ENCODE measurements at regions not wholly inside any gene's neighbourhood (a gene's known extent, or its start where the extent isn't known, plus 50 kb on each side); places are given as distances from the start of the nearest gene placed in this dataset.
"Not testable (repeated sequence)": the region's sequence is repeated elsewhere in the genome, so short reads cannot be mapped to it uniquely, and the experiment has no call there.

- WGBS, result 61% methylated on average over 8 of the region's 8 CpGs
- TF ChIP-seq, protein P1, sequence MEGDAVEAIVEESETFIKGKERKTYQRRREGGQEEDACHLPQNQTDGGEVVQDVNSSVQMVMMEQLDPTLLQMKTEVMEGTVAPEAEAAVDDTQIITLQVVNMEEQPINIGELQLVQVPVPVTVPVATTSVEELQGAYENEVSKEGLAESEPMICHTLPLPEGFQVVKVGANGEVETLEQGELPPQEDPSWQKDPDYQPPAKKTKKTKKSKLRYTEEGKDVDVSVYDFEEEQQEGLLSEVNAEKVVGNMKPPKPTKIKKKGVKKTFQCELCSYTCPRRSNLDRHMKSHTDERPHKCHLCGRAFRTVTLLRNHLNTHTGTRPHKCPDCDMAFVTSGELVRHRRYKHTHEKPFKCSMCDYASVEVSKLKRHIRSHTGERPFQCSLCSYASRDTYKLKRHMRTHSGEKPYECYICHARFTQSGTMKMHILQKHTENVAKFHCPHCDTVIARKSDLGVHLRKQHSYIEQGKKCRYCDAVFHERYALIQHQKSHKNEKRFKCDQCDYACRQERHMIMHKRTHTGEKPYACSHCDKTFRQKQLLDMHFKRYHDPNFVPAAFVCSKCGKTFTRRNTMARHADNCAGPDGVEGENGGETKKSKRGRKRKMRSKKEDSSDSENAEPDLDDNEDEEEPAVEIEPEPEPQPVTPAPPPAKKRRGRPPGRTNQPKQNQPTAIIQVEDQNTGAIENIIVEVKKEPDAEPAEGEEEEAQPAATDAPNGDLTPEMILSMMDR (IDR thresholded peaks at IDR 0.05), result no peak
- no peak for TF ChIP-seq POLR2A (IDR thresholded peaks at IDR 0.05; ENCODE audit: low read depth)
- TF ChIP-seq EP300 (IDR thresholded peaks at IDR 0.05), result no peak
- no peak for TF ChIP-seq POLR2AphosphoS5 (IDR thresholded peaks at IDR 0.05)
- intact Hi-C loops (cut with DNase I), result loop anchor here (5.0 kb wide), 2 partner anchors 53 to 233 kb away; no protein-coding TSS in a partner anchor
Measured at GRCh38 chr15:31203999-31204398, 102.5 kb upstream of the TRPM1 start.

GRCh38 chr15:31206386-31207181 is 105.1 kb upstream of the TRPM1 start:
- H3K4me1 ChIP-seq, result peaks cover 0 to 13% (median 2%) of the 10 kb centered on the region in 4 donors
- intact Hi-C loops (cut with DNase I), result no loop called here
- 83% methylated on average over 12 of the region's 14 CpGs for WGBS
- TF ChIP-seq, protein P1 (IDR thresholded peaks at IDR 0.05), result peak in 2 of 3 experiments; percentile 13 to 27
- TF ChIP-seq POLR2A (IDR thresholded peaks at IDR 0.05; ENCODE audit: low read depth), result no peak
- no peak for TF ChIP-seq EP300 (IDR thresholded peaks at IDR 0.05)
- no peaks in the 10 kb centered on the region for H3K36me3 ChIP-seq
- H3K27ac ChIP-seq (replicated peaks in 1 of 4), result no peak overlapping the region
- DNase-seq (ENCODE audit: extremely low spot score), result peak; percentile 83
- H3K27me3 ChIP-seq, result no peaks in the 10 kb centered on the region
- H3K9me3 ChIP-seq, result peaks cover 0 to 4% (median 2%) of the 10 kb centered on the region in 4 donors
- no peak overlapping the region for H3K4me3 ChIP-seq

More at GRCh38 chr15:31203999-31204398, 102.5 kb upstream of the TRPM1 start:
- Histone ChIP-seq H3K4me1 (peaks cover 0 to 21% (median 14%) of the 10 kb centered on the region in 4 donors), H3K9me3 (no peaks in the 10 kb centered on the region), H3K27me3 (no peaks in the 10 kb centered on the region), H3K36me3 (no peaks in the 10 kb centered on the region), H3K4me3 (no peak overlapping the region), H3K27ac (replicated peaks in 1 of 4) (no peak overlapping the region)
- DNase-seq (ENCODE audit: extremely low spot score), result no peak

- Histone ChIP-seq H3K27ac (replicated peaks in 1 of 4) (no peak overlapping the region), H3K4me1 (peaks cover 5 to 19% (median 9%) of the 10 kb centered on the region in 4 donors), H3K9me3 (peaks cover 0 to 4% (median 2%) of the 10 kb centered on the region in 4 donors), H3K27me3 (no peaks in the 10 kb centered on the region), H3K4me3 (no peak overlapping the region), H3K36me3 (no peaks in the 10 kb centered on the region)
- DNase-seq (ENCODE audit: extremely low spot score), result no peak
- intact Hi-C loops (cut with DNase I), result no loop called here
- TF ChIP-seq, protein P1 (IDR thresholded peaks at IDR 0.05), result no peak
- TF ChIP-seq POLR2AphosphoS5 (IDR thresholded peaks at IDR 0.05), result no peak
- TF ChIP-seq EP300 (IDR thresholded peaks at IDR 0.05), result no peak
- no peak for TF ChIP-seq POLR2A (IDR thresholded peaks at IDR 0.05; ENCODE audit: low read depth)
- 100% methylated on average over 2 of the region's 2 CpGs for WGBS
Measured at GRCh38 chr15:31207246-31207645, 105.7 kb upstream of the TRPM1 start.

GRCh38 chr15:31207861-31208260 is 106.3 kb upstream of the TRPM1 start:
- H3K27ac ChIP-seq (replicated peaks in 1 of 4); H3K9me3 ChIP-seq; H3K27me3 ChIP-seq; DNase-seq (ENCODE audit: extremely low spot score); H3K36me3 ChIP-seq; intact Hi-C loops (cut with DNase I); H3K4me3 ChIP-seq: not testable (repeated sequence)
- 100% methylated on average over 1 of the region's 1 CpG for whole genome bisulfite sequencing
- H3K4me1 ChIP-seq, result peaks cover 8 to 25% (median 15%) of the 10 kb centered on the region in 4 donors

DNA sequence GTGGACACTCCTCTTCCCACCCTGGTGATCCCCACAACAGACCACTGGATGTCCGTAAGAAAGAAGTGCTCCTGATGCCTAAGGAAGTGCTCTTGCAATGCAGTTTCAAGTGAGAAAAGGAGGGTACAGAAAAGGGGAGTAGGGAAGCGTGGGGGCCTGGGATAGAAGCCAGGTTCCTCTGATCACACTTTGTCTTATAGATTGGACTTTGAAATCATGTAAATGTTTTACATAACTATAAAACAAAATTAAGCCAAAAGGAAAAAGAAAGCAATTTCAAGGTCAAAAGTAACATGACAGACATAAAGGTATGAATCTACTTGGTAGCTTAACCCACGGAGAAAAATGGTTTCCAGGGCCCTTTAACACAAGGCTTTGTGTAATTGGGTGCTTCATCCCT is 107.3 kb upstream of the TRPM1 start:
- Histone ChIP-seq H3K36me3 (no peaks in the 10 kb centered on the region), H3K27ac (replicated peaks in 1 of 4) (no peak overlapping the region), H3K9me3 (peaks cover 0 to 4% (median 2%) of the 10 kb centered on the region in 4 donors), H3K4me3 (no peak overlapping the region), H3K27me3 (no peaks in the 10 kb centered on the region), H3K4me1 (peaks cover 8 to 26% (median 19%) of the 10 kb centered on the region in 4 donors)
- 93% methylated on average over 3 of the region's 3 CpGs for WGBS
- TF ChIP-seq, protein P1 (IDR thresholded peaks at IDR 0.05), result no peak
- TF ChIP-seq POLR2AphosphoS5 (IDR thresholded peaks at IDR 0.05), result no peak
- no peak for TF ChIP-seq EP300 (IDR thresholded peaks at IDR 0.05)
- TF ChIP-seq POLR2A (IDR thresholded peaks at IDR 0.05; ENCODE audit: low read depth), result no peak
- DNase-seq (ENCODE audit: extremely low spot score), result no peak
- intact Hi-C loops (cut with DNase I), result no loop called here
